A673 (cell line): ENCODE measurements at regions not wholly inside any gene's neighbourhood (a gene's known extent, or its start where the extent isn't known, plus 50 kb on each side); places are given as distances from the start of the nearest gene placed in this dataset.

ENCODE experiments used
- EZH2 ChIP-seq: fragments of 200-600 bp; sonication (generic); IDR thresholded peaks from 2 replicates; pipeline ENCODE4 v1.6.1; 2017; ENCODE audit warnings: borderline replicate concordance, low read depth, mild to moderate bottlenecking, mixed read lengths, antibody characterized with exemption, low read length; ENCODE audit not compliant: poor library complexity, severe bottlenecking
- TF ChIP-seq, protein P1 (sequence below): fragments of 300-800, 200-600 bp; sonication (generic); conservative IDR thresholded peaks from 2 replicates; pipeline ENCODE4 v1.5.1; 2017; ENCODE audit warnings: low read depth, mild to moderate bottlenecking, antibody characterized with exemption, low read length, moderate library complexity, mixed read lengths

DNA sequence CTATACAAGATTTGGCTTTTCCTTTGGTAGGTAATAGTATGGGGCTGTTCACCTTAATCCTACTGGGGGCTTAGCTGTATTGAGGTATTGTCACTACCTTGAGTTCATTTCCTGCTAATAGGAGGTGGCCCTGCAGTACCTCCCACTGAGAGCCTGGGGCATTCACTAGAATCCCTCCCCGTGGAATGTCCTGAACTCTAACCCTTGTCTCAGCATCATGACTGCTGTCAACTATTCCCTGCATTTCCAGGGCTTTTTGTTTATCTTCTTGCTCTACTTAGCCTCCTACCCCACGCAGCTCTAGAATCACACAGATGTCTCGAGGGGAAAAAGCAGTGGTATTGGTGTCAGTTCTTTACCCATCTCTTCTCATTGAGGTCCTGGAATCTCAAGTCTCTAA is 542.3 kb downstream of the METTL4 start:
- TF ChIP-seq, protein P1, sequence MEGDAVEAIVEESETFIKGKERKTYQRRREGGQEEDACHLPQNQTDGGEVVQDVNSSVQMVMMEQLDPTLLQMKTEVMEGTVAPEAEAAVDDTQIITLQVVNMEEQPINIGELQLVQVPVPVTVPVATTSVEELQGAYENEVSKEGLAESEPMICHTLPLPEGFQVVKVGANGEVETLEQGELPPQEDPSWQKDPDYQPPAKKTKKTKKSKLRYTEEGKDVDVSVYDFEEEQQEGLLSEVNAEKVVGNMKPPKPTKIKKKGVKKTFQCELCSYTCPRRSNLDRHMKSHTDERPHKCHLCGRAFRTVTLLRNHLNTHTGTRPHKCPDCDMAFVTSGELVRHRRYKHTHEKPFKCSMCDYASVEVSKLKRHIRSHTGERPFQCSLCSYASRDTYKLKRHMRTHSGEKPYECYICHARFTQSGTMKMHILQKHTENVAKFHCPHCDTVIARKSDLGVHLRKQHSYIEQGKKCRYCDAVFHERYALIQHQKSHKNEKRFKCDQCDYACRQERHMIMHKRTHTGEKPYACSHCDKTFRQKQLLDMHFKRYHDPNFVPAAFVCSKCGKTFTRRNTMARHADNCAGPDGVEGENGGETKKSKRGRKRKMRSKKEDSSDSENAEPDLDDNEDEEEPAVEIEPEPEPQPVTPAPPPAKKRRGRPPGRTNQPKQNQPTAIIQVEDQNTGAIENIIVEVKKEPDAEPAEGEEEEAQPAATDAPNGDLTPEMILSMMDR, result no peak
- no peak for TF ChIP-seq EZH2
